ENCODE measurements at regions not wholly inside any gene's neighbourhood (a gene's known extent, or its start where the extent isn't known, plus 50 kb on each side); places are given as distances from the start of the nearest gene placed in this dataset.

DNA sequence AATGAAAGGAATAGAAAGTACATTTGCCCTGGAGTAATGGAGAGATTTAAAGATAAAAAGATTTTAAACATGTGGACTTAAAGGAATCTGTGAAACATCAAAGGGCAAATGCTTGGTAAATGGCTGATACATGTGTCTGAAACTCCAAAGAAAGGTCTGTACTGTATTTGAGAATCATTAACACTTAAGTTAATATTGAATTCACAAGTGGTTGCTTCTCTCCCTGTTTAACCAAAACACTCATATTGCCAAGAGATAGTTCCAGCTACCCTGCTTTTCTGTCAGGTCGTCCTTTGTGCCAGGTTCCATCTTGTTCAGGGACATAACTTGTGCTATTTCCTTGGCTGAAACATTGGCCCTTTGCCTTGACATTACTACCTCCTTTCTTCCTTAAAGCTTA lies 171.3 kb upstream of the HS3ST5 start:
- DNase-seq, result no peak

DNA sequence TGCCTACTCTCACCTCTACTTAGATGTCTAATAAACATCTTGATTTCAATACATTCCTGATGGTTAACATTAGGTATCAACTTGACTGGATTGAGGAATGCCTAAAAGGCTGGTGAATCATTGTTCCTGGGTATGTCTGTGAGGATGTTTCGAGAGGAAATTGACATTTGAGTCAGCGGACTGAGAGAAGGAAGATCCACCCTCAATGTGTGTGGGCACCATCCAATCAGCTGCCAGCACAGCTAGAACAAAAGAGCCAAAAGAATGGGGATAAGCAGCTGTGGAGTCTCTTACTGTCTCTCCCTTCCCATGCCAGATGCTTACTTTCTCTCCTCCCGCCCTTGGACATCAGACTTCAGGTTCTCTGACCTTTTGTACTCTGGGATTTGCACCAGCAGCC lies 128.6 kb upstream of the HS3ST5 start:
- no peak for DNase-seq

DNA sequence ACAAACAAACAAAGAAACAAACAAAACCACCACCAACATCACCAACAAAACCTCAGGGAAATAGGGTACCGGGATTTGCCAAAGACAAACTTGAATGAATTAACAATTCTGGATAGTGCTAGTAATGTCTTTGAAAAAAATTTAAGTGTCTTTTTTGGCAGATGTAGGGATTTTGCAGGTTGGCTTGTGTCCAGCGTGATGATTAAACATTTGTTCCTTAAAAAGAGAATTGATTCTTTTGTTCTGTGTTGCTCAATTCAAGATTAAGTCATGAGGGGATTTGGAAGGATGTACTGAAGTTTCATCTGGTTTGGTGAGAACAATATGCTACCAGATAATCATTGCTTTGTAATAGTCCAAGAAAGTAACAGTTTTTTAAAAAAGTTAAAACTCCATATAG lies 125.1 kb upstream of the HS3ST5 start:
- no peak for DNase-seq

DNA sequence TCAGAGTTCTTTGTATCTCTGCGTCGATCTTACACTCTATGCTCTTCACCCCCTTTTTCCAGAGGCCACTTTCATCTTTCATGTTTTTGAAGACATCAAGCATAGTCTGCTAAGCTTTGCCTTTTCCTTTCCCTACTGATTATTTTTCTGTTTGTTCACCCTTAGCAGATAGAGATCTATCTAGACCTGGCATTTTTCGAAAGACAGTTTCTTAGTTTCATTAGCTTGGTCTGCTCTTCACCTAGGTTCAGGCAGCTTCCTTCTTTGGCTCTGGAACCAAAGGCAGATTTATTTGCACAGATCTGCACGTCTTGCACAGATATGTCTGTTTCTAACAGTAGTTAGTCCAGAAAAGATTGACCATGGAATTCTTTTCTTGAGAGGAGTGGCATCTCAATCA lies 122.7 kb upstream of the HS3ST5 start:
- no peak for DNase-seq

DNA sequence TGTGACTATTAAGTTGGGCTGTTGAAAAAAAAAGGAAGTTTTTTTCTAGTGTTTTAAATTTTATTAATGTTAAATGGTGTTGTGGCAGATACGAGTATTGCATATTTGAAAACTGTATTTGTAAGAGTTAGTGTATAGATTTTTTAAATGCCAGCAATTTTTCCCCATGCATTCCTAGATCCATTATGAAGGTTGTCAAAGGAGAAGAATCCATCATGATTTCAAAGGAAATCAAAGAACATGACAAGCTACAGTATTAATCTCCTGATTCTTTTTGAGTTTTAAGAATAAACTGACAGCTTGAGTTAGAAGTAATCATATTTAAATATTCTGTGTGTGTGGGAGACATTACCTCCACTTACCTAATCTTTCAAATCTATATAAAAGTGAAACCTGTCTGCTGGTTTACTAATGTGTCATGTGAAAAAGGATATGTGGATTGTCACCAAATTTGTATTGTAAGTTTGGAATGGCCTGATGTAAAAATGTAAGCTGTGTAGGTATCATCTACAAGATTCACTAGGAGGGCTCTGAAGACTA lies 111.0 kb upstream of the HS3ST5 start:
- no peak for DNase-seq

DNA sequence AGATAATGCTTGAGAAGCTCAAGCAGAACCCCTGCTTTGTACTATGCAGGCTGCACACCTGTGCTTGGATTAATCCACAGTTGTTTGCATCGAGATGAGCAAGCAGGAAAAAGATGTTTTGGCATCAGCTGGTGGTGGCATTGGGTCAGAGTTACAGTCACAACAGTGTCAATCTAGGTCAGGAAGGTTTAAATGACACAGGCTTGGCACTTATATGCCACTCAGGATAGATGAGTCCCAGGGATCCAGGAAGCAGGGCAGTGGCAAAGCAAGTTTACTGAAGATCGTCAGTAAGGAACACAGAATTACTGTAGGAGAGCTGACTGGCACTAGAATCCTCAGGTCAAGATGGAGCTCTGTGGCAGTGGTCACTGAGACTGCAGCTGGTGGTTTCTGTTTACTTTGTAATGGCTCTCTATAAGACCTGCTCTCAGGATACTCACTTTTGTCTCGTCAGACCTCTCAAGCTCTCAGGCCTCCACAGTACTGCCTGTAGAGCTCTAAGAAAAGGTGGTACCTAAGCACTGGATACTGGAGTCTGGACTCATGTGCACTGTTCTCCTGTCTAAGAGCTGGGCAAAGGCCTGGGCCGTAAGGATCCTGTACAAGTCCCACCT lies 110.1 kb upstream of the HS3ST5 start:
- no peak for DNase-seq

DNA sequence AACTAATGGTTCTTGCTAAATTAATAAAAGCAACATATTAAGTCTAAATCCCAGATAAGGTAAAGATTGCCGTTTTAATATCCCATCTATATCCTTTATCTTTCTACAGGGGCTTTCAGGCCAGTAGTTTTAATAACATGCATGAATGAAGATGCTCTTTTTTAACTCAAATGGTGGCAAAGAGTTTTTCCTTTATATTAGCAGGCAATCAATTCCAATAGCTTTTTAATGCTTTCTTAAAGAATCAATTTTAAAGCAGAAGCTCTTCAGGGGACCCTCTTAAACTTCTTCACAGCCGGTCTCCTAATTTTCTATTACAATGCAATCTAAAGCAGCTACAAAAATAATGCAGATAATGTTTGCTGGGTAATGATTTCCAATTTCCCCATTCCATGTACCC lies 107.8 kb upstream of the HS3ST5 start:
- no peak for DNase-seq

DNA sequence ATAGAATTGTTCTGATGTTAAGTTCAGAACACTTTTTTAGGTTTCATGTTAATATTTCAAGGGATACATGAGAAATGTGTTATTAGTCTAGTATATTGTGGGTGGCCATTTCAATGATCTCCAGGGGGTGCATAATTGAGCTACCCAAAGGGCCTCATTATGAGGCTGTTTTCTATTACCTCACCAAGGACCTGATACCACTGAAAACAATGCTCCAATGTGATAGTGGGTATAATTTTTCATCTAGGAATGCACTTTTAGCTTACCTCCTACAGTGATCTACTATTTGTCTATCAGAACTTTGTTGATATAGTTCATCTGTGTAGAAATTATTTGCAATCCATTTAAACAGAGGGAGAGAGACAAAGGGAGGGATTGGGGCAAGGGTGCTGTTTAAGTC lies 106.8 kb upstream of the HS3ST5 start:
- DNase-seq, result no peak

DNA sequence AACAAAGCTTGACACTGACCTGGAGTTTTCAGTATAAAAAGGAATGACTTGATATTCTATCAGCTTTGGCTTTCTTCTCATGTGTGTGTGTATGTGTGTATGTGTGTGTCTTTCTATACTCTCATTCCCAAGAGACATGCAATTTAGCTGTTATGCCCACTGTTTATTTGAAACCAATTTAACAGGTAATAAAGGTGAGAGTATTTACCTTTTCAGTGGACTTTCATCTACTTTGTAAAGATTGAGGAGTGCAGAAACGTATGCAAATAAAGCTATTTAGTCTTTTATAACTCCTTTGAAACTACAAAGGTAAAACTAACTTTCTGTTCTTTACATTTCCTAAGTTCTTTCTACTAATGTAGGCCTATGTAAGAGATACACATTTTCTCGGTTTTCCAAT lies 103.5 kb upstream of the HS3ST5 start:
- no peak for DNase-seq

DNA sequence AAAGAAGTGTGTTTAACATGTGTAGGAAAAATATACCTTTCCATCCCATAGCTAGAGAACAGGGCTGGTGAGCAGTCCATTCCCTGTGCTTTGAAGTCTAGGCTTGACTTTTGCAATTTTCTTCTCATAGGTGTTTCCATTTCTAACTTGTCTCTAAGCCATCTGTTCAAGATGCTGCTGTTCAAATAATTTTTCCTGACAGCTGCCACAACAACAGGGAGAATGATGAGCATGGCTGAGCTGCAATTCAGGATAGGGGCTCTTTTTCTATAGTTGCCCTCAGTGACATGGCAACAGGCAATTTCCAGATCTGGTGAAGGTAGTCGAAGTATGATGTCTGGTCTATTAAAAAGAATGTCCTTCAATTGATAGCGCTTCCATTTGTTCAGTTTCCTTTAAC lies 103.0 kb upstream of the HS3ST5 start:
- DNase-seq, result no peak

DNA sequence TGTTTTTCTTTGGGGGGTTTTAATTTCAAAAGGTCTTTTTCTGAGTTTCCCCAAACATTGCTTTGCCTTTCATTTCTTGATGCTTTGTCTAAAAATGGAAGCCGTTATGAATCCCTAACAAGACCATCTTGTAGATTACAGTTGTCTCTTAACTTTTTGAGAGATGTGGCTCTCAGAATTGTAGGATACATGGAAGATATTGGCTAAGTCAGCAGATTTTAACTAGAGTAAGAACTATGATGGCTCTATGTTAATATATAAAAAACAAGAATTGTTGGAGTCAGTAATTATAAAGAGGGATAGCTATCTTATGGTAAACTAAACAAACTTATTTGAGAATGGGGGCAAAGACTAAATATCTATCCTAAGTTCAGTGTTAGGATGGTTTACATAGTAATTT lies 96.6 kb upstream of the HS3ST5 start:
- no peak for DNase-seq

DNA sequence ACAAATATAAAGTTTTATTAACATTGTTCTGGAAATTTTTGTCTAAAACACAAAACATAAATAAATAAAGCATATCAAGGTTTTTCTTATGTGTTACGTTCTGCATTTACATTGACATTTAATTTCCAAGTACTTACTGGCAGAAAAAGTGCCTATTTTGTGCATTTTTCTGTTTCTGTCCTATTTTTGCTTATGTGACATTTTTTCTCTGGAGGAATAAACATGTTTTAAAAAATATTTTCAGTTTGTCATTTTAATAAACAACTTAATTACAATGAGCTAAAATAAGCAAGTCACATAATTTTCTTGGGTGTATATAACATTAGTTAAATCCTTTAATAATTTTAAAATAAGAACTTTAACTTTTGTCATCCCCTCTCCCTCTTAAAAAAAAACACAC lies 94.4 kb upstream of the HS3ST5 start:
- no peak for DNase-seq

DNA sequence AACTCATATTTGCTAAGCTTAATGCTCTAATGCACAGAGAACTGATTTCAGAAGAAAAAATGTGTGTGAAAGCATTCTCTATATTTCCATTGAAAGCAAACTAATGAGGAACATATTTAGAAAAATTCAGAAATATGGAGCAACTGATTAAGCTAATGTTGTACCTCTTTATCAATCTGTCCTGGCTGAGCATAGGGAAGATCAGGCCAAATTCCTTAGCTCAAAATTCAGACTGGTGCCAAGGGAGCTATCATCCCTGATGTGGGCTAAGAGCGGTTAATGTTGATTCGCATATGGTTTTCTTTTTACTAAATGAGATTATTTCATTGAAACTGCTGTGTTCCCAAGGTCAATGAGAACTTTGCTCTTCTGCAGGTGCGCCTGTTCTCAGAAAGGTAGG lies 93.9 kb upstream of the HS3ST5 start:
- no peak for DNase-seq

DNA sequence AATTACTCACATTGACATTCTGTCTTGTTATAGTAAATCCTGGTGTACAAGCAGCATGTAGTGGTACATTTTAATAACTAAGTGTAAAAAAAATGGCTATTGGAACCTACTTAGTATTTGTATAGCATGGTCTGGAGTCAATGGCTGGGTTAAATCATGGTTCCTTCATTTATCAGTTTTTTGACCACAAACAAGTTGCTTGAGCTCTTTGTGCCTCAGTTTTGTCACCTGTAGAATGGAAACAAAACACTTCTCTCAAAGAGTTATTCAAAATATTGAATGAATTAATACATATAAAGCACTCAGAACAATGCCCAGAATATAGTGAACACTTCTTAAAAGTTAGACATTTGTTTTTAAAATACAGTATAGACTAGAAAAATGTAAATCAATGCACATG lies 93.2 kb upstream of the HS3ST5 start:
- no peak for DNase-seq

DNA sequence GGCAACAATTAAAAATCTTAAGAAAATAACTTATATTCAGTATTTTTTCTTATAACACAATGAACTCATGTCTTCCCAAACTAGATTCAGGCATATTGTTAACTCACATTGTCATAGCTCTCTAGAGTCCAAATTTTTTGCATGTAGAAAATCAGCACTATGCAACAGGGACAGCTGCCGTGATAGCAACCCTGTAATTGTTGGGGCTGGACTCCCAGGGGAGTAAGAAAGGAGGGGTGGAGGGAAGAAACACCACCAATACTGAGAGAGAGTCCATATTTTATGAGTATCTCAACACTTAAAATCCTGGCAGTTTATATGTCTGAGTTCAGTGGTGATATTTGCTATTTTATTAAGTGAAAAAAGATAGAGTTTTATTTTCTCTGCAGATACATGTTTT lies 89.6 kb upstream of the HS3ST5 start:
- DNase-seq, result no peak

DNA sequence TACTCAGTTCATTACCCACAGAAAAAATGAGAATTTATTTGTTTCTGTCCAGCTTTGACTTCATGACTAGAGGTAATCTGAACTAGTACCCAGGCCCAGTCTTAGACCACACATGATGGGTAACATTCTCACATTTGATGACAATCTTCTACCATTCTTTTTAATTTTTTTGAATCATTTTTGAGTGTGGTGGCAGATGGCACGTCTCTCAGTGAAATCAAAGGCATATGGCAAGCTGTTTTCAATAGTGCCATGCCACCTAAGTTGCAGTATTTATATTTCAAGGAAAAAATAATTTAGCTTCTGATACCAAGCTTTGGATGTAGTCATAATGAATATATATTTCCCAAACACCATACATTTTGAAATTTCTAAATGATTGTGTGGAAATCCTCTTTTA lies 88.8 kb upstream of the HS3ST5 start:
- no peak for DNase-seq

DNA sequence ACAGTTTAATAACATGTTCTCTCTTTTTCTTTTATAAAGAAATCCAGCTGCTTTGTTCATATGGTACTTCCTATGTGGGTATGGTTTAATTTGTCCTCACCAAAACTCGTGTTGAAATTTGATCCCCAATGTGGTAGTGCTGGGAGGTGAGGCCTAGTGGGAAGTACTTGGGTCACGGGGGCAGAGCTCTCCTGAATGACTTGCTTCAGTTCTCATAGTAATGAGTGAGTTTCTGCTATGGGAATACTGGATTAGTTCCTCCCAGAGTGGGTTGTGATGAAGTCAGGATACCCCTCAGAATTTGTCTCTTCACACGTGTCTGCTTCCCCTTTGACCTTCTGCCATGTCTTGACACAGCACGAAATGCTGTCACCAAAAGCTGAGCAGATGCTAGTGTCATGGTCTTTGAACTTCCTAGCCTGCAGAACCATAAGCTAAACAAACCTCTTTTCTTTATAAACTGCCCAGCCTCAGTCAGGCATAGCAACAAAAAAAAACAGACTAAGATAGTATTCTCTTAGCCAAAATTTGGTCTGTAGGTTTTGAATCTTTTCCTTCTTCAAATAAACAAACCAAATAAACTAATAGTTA lies 87.8 kb upstream of the HS3ST5 start:
- no peak for DNase-seq

DNA sequence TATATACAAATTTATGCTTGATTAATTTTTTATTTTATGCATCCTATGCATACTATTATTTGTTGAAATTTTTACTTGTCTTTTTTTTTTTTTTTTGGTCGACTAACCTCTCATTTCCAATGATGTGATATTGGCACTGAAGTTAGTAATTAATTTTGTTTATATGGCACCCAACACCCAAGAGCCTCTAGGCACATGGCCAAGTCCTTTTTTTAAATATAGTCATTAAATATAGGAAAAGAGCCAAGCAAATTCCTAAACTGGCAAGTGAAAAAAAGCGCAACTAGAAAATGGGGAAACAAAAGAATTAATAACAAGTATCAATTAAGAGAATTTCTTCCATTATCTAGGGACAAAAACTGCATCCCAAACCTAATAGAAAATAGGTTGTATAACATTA lies 85.5 kb upstream of the HS3ST5 start:
- DNase-seq, result no peak

DNA sequence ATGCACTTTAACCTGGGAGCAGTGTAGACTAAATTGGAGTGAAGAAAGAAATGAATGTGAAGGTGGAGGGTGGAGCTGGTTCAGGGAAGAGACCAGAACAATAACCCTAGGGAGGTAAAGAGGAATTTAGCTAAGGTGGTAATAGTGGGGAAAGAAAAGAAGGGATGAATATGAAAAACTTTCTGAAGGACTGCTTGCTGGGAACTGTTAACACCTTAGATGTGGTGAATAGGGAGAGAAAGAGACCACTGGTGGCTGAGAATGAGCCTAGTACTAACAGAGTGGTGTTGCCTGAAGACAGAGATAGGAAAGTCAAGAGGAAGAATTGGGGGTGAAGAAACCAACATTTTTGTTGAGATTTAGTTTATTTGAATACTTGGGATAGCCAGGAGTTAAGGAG lies 78.4 kb upstream of the HS3ST5 start:
- DNase-seq, result no peak

DNA sequence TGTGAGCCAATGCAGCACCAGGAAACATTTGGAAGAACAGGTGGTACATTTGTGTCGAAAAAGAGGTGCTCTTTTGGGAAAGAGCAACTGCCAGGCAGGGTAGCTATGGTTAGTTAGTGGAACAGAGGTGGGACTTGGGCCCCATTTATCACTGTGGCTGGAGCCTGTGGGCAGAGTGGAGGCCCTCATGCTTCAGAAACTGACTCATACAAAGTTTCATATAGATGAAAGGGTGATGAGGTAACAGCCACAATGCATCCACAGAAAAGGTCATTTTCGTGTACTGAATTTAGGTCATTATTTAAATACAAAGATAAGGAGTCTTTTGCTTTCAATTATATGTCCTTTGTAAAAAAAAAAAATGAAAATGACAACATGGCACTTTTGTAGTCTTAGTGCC lies 76.4 kb upstream of the HS3ST5 start:
- no peak for DNase-seq

DNA sequence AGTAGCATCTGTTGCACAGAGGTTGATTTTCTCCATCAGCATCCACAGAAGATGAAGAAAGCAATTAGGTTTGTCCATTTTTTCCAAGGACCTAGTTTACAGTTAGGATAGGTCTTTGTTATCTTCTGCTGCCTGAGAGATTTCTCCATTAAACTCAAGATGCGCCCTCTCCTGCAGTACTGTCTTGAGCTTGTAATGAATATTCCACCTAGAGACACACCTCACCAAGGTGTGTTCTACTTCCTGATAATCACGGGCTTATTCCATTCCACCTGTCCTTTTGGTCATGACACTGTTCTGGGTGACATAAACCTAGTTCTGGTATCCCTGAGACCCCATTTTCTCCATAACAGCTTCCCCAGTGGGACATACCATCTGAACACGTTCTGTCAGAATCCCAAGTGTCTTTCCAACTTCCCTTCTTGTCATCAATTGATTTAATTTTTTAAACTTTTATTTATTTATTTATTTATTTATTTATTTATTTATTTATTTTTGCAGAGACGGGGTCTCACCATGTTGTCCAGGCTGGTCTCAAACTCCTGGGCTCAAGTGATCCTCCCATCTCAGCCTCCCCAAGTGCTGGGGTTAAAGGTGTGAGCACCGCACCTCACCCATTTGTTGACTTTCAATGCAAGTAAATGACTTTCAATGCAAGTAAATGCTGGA lies 75.6 kb upstream of the HS3ST5 start:
- no peak for DNase-seq

DNA sequence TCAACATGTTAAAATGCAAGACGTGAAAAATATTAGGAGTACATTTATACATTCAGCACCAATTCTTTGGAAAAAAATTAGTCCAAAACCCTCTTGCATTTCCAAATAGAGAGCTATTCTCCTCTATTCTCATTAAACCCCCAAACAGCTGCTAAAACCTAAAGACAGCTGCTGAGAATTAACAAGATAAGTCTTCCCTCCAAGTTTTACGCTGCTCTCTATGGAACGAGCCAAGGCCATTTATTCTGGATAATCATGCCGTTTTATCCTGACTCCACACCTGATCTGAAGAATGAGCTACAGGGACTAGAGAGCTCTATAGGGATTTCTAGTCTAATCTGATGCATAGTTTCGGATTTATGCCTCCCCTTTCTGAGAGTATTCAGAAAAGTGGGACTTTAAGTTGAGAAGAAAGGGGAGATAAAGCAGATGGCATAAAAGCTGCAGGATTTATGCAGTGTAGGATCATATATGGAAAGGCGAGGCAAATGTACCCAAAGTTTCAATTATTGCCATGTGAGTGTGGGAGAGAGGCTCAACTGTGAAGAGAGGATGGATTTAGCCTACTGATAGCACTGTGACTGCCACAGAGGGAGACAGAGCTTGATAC lies 64.7 kb upstream of the HS3ST5 start:
- DNase-seq, result no peak

DNA sequence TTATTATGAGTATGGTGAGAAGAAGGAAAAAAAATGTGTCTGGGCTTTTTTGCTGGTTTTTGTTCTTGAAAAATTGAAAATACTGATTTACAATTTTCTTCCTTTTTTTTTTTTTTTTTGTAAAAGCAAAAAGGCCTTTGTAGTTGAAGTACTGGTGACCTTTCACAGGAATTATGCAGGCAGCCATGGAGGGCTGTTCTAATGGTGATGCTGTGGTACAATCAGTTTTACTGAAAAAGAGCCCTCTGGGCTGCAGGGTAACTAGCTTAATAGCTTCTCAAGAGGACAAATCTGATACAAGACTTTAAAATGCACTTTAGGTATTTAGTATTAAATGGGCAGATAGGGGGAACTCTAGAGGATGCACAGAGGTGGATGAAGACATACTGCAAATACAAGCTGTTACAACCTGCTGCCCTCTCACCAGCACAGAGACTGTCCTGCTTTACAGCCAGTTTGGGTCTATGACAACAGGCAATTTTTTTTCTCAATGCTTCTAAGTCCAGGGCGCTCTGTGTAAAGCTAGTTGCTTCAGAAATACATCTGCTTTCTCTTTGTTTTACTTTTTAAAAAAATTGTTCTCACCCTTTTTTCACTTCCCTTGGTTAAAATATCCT lies 61.6 kb upstream of the HS3ST5 start:
- DNase-seq, result no peak

DNA sequence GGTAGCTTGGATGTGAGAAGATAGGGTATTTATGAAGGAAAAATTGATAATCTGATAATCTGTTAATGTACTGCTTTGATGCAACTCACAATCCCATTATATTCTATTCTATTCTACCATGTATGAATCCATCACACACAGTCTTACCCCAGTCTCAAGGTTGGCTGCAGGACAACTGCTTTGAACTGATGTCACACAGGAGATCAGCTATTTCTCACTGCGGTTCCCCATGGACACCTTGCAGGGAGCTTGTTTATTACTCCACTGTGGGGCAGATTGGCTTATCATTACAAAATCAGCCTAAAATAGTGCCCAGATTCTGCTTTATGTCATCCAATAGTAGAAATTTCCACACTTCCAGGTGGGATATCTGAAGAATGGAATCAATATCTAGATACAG lies 61.0 kb upstream of the HS3ST5 start:
- DNase-seq, result no peak

Data from hematopoietic multipotent progenitor cell treated with erythropoietin and hydrocortisone succinate and interleukin-3 and kit ligand, for 6 days (in vitro differentiated cells).